H9 (cell line): ENCODE measurements at regions not wholly inside any gene's neighbourhood (a gene's known extent, or its start where the extent isn't known, plus 50 kb on each side); places are given as distances from the start of the nearest gene placed in this dataset.

ENCODE experiments used
- DNase-seq: peaks from one replicate; pipeline ENCODE4 v3.0.0-alpha.2; 2017
- H2AFZ ChIP-seq: one replicate; pipeline ENCODE4 v1.6.1; 2013; ENCODE audit warnings: mild to moderate bottlenecking, low read length, control low read depth, moderate library complexity
- H2AK5ac ChIP-seq: 2 replicates; pipeline ENCODE4 v1.6.1; 2013; ENCODE audit warnings: low read length, control low read depth, mixed read lengths; ENCODE audit not compliant: insufficient read length
- H2BK120ac ChIP-seq: one replicate; pipeline ENCODE4 v1.6.1; 2013; ENCODE audit warnings: low read depth, mild to moderate bottlenecking, low read length, control low read depth, inconsistent platforms; ENCODE audit not compliant: poor library complexity, severe bottlenecking
- H2BK12ac ChIP-seq: 2 replicates; pipeline ENCODE4 v1.6.1; 2013; ENCODE audit warnings: low read length, control low read depth, mixed read lengths, low read depth; ENCODE audit not compliant: insufficient read length
- H2BK15ac ChIP-seq: 2 replicates; pipeline ENCODE4 v1.6.1; 2013; ENCODE audit warnings: low read depth, low read length, control low read depth
- H2BK20ac ChIP-seq: one replicate; pipeline ENCODE4 v1.6.1; 2013; ENCODE audit warnings: low read depth, mild to moderate bottlenecking, low read length, control low read depth, inconsistent platforms; ENCODE audit not compliant: poor library complexity, severe bottlenecking
- H2BK5ac ChIP-seq: 2 replicates; pipeline ENCODE4 v1.6.1; 2013; ENCODE audit warnings: low read length, control low read depth, mixed read lengths; ENCODE audit not compliant: insufficient read length
- H3K14ac ChIP-seq: 2 replicates; pipeline ENCODE4 v1.6.1; 2013; ENCODE audit warnings: low read length, control low read depth; ENCODE audit not compliant: insufficient read depth
- H3K18ac ChIP-seq: 2 replicates; pipeline ENCODE4 v1.6.1; 2013; ENCODE audit warnings: low read depth, mild to moderate bottlenecking, mixed read lengths, low read length, control low read depth; ENCODE audit not compliant: insufficient read length
- H3K23ac ChIP-seq: 2 replicates; pipeline ENCODE4 v1.6.1; 2013; ENCODE audit warnings: low read length, control low read depth, mixed read lengths, low read depth; ENCODE audit not compliant: insufficient read length
- H3K23me2 ChIP-seq: 2 replicates; pipeline ENCODE4 v1.6.1; 2013; ENCODE audit warnings: low read depth, mild to moderate bottlenecking, mixed read lengths, low read length, control low read depth; ENCODE audit not compliant: insufficient read length, poor library complexity, severe bottlenecking
- H3K27ac ChIP-seq: 2 replicates; pipeline ENCODE4 v1.5.1; 2013; ENCODE audit warnings: low read length, control low read depth, mixed read lengths, low read depth; ENCODE audit not compliant: insufficient read length
- H3K27me3 ChIP-seq: 2 replicates; pipeline ENCODE4 v1.6.1; 2013; ENCODE audit warnings: low read length, control low read depth, inconsistent platforms; ENCODE audit not compliant: insufficient read depth
- H3K4ac ChIP-seq: 2 replicates; pipeline ENCODE4 v1.6.1; 2013; ENCODE audit warnings: low read depth, mild to moderate bottlenecking, control low read depth, inconsistent platforms, low read length, moderate library complexity
- H3K4me1 ChIP-seq: 2 replicates; pipeline ENCODE4 v1.6.1; 2013; ENCODE audit warnings: low read length, control low read depth, inconsistent platforms; ENCODE audit not compliant: insufficient read depth
- H3K4me2 ChIP-seq: 2 replicates; pipeline ENCODE4 v1.6.1; 2013; ENCODE audit warnings: low read length, control low read depth, mixed read lengths; ENCODE audit not compliant: insufficient read length, insufficient read depth
- H3K56ac ChIP-seq: 2 replicates; pipeline ENCODE4 v1.6.1; 2013; ENCODE audit warnings: low read depth, mild to moderate bottlenecking, mixed read lengths, low read length, control low read depth; ENCODE audit not compliant: insufficient read length
- H3K79me1 ChIP-seq: 2 replicates; pipeline ENCODE4 v1.6.1; 2013; ENCODE audit warnings: low read depth, mild to moderate bottlenecking, moderate library complexity, low read length, control low read depth, inconsistent platforms; ENCODE audit not compliant: insufficient read depth, poor library complexity, severe bottlenecking
- H3K79me2 ChIP-seq: 2 replicates; pipeline ENCODE4 v1.6.1; 2013; ENCODE audit warnings: low read length, control low read depth, inconsistent platforms; ENCODE audit not compliant: insufficient read depth
- H3K9ac ChIP-seq: 2 replicates; pipeline ENCODE4 v1.6.1; 2013; ENCODE audit warnings: low read length, control low read depth, mixed read lengths; ENCODE audit not compliant: insufficient read length; ENCODE audit errors: extremely low read depth
- H3K9me3 ChIP-seq: one replicate; pipeline ENCODE4 v1.6.1; 2013; ENCODE audit warnings: low read depth, low read length, inconsistent platforms; ENCODE audit not compliant: control insufficient read depth
- H3T11ph ChIP-seq: one replicate; pipeline ENCODE4 v1.6.1; 2013; ENCODE audit warnings: mild to moderate bottlenecking, low read length, control low read depth, inconsistent platforms
- H4K20me1 ChIP-seq: one replicate; pipeline ENCODE4 v1.6.1; 2013; ENCODE audit not compliant: control insufficient read depth, insufficient read length, insufficient read depth
- H4K5ac ChIP-seq: 2 replicates; pipeline ENCODE4 v1.6.1; 2013; ENCODE audit warnings: low read depth, mild to moderate bottlenecking, mixed read lengths, low read length, control low read depth; ENCODE audit not compliant: insufficient read length
- H4K8ac ChIP-seq: replicated peaks from 2 replicates; pipeline ENCODE4 v1.6.1; 2013; ENCODE audit warnings: low read length, control low read depth, mixed read lengths, low read depth; ENCODE audit not compliant: insufficient read length
- H4K91ac ChIP-seq: 2 replicates; pipeline ENCODE4 v1.6.1; 2013; ENCODE audit warnings: low read depth, mild to moderate bottlenecking, moderate library complexity, mixed read lengths, low read length, control low read depth; ENCODE audit not compliant: insufficient read length
- H3K27ac Mint-ChIP-seq, 3 experiments: 2 replicates in 2 of 3; 3 replicates in 1 of 3; pipeline ENCODE4 v1.8.0; 2020 to 2021; ENCODE audit warnings: mixed read lengths in 3 of 3, mild to moderate bottlenecking in 1 of 3, moderate library complexity in 1 of 3
- H3K27me3 Mint-ChIP-seq: 2 replicates; pipeline ENCODE4 v1.8.0; 2021; ENCODE audit warnings: low read depth, mild to moderate bottlenecking, moderate library complexity, mixed read lengths
- H3K36me3 Mint-ChIP-seq, 3 experiments: 2 replicates in 2 of 3; 3 replicates in 1 of 3; pipeline ENCODE4 v1.8.0; 2020 to 2021; ENCODE audit warnings: low read depth in 3 of 3, mixed read lengths in 3 of 3; ENCODE audit not compliant: insufficient read depth in 1 of 3
- H3K4me1 Mint-ChIP-seq, 2 experiments: 2 replicates each; pipeline ENCODE4 v1.8.0; 2020; ENCODE audit warnings: mixed read lengths in 2 of 2
- H3K4me3 Mint-ChIP-seq, 2 experiments: 2 replicates in 1 of 2; 3 replicates in 1 of 2; pipeline ENCODE4 v1.8.0; 2020 to 2021; ENCODE audit warnings: mild to moderate bottlenecking in 2 of 2, mixed read lengths in 2 of 2, moderate library complexity in 1 of 2
- H3K9me3 Mint-ChIP-seq, 2 experiments: 2 replicates in 1 of 2; 3 replicates in 1 of 2; pipeline ENCODE4 v1.8.0; 2020; ENCODE audit warnings: mild to moderate bottlenecking in 2 of 2, mixed read lengths in 2 of 2, moderate library complexity in 1 of 2
- WGBS: extraction: QIAGEN DNeasy Blood & Tissue Kit; methylation state at CpG from one replicate; pipeline ENCODE4 v1.1.7; 2013; ENCODE audit warnings: missing lambda C conversion rate, low lambda C conversion rate, mixed read lengths; ENCODE audit not compliant: insufficient read length; ENCODE audit errors: extremely low coverage; 5-methylcytosine and 5-hydroxymethylcytosine counted together
- TF ChIP-seq, protein P1 (sequence below): fragments of 200-600 bp; sonication (generic); conservative IDR thresholded peaks from 3 replicates; pipeline ENCODE4 v1.8.0; 2021; ENCODE audit warnings: antibody characterized with exemption, mild to moderate bottlenecking

DNA sequence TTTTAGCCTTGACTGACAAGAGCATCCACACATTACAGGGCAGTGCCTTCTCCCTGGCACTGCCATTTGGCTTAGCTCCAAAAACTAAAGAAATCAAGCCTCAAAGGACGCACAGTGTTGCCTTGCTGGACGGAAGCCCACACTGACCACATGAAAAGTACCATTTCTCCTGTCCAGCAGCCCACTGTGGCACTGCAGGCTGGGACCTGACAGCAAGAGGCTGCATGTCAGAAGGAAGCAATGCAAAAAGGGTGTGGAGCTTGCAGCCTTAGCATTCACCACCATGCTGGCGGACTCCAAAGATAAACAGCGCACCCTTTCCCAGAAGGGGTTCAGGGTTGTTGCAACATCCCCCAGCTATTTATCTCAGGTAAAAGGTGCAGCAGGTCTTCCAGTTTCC is 109.3 kb upstream of the BMAL1 start:
- Histone ChIP-seq H2BK5ac (no peak overlapping the region), H3K79me2 (no peaks in the 10 kb centered on the region), H3K4me2 (no peak overlapping the region), H2BK12ac (no peak overlapping the region), H4K5ac (no peak overlapping the region), H2BK120ac (no peak overlapping the region), H3K18ac (no peak overlapping the region), H3K14ac (no peak overlapping the region), H3K4ac (no peak overlapping the region), H3K27ac (no peak overlapping the region), H3K9ac (no peak overlapping the region), H2AFZ (no peak overlapping the region), H3K4me1 (no peaks in the 10 kb centered on the region), H3K56ac (no peak overlapping the region), H2BK20ac (no peak overlapping the region), H4K8ac (no peak overlapping the region), H4K20me1 (no peaks in the 10 kb centered on the region), H3K9me3 (no peaks in the 10 kb centered on the region), H2AK5ac (no peak overlapping the region), H4K91ac (no peak overlapping the region), H3K23me2 (no peaks in the 10 kb centered on the region), H3K79me1 (no peaks in the 10 kb centered on the region), H3T11ph (no peak overlapping the region), H3K23ac (no peak overlapping the region), H2BK15ac (no peak overlapping the region), H3K27me3 (no peaks in the 10 kb centered on the region; the same call in 1 of the 2 replicates)
- no peak overlapping the region for H3K27ac Mint-ChIP-seq
- DNase-seq: no peak
- H3K36me3 Mint-ChIP-seq: no peaks in the 10 kb centered on the region
- H3K4me3 Mint-ChIP-seq: no peak overlapping the region
- no peaks in the 10 kb centered on the region; the same call in 1 of the 2 replicates for H3K27me3 Mint-ChIP-seq
- TF ChIP-seq, protein P1, sequence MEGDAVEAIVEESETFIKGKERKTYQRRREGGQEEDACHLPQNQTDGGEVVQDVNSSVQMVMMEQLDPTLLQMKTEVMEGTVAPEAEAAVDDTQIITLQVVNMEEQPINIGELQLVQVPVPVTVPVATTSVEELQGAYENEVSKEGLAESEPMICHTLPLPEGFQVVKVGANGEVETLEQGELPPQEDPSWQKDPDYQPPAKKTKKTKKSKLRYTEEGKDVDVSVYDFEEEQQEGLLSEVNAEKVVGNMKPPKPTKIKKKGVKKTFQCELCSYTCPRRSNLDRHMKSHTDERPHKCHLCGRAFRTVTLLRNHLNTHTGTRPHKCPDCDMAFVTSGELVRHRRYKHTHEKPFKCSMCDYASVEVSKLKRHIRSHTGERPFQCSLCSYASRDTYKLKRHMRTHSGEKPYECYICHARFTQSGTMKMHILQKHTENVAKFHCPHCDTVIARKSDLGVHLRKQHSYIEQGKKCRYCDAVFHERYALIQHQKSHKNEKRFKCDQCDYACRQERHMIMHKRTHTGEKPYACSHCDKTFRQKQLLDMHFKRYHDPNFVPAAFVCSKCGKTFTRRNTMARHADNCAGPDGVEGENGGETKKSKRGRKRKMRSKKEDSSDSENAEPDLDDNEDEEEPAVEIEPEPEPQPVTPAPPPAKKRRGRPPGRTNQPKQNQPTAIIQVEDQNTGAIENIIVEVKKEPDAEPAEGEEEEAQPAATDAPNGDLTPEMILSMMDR: no peak
- peaks cover 0 to 4% of the 10 kb centered on the region in 2 experiments; a peak in 1 of 4 replicates for H3K4me1 Mint-ChIP-seq
- no peaks in the 10 kb centered on the region for H3K9me3 Mint-ChIP-seq
- no CpG with 5 or more reads among the region's 4 CpGs for WGBS
